Choroid plexus epithelial cell (primary cell): ENCODE measurements at regions not wholly inside any gene's neighbourhood (a gene's known extent, or its start where the extent isn't known, plus 50 kb on each side); places are given as distances from the start of the nearest gene placed in this dataset.
"Not testable (repeated sequence)": the region's sequence is repeated elsewhere in the genome, so short reads cannot be mapped to it uniquely, and the experiment has no call there.

Experiments
- DNase-seq: peaks from one replicate; pipeline ENCODE4 v3.0.0-alpha.2; 2010; ENCODE audit warnings: low read depth
- H3K4me3 ChIP-seq: 2 replicates; pipeline ENCODE4 v1.5.1; 2011; ENCODE audit warnings: low read depth, mild to moderate bottlenecking, control low read depth, low read length, moderate library complexity
- TF ChIP-seq, protein P1 (sequence below): conservative IDR thresholded peaks from 2 replicates; pipeline ENCODE4 v1.5.1; 2011; ENCODE audit warnings: low read depth, mild to moderate bottlenecking, control low read depth, inconsistent platforms, low read length, moderate library complexity

DNA sequence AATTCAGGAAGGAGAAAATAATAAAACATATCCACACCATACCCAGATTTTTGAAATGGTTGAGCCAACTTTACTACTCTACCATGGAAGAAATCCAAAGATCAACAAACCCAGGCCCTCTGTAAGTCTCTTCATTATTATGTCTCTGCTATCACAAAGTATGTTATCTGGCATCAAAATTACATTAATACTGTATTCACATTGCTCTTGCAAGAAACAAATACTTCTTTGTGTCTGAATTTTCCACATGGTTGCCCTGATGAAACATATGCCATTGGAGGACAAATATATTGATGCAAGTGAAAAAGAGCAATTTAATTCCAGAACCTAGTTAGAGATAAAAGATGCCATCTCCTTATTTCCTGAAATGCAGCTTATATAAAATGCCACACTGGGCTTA is 204.0 kb downstream of the FZD1 start:
- no peak overlapping the region for H3K4me3 ChIP-seq
- TF ChIP-seq, protein P1, sequence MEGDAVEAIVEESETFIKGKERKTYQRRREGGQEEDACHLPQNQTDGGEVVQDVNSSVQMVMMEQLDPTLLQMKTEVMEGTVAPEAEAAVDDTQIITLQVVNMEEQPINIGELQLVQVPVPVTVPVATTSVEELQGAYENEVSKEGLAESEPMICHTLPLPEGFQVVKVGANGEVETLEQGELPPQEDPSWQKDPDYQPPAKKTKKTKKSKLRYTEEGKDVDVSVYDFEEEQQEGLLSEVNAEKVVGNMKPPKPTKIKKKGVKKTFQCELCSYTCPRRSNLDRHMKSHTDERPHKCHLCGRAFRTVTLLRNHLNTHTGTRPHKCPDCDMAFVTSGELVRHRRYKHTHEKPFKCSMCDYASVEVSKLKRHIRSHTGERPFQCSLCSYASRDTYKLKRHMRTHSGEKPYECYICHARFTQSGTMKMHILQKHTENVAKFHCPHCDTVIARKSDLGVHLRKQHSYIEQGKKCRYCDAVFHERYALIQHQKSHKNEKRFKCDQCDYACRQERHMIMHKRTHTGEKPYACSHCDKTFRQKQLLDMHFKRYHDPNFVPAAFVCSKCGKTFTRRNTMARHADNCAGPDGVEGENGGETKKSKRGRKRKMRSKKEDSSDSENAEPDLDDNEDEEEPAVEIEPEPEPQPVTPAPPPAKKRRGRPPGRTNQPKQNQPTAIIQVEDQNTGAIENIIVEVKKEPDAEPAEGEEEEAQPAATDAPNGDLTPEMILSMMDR = no peak

DNA sequence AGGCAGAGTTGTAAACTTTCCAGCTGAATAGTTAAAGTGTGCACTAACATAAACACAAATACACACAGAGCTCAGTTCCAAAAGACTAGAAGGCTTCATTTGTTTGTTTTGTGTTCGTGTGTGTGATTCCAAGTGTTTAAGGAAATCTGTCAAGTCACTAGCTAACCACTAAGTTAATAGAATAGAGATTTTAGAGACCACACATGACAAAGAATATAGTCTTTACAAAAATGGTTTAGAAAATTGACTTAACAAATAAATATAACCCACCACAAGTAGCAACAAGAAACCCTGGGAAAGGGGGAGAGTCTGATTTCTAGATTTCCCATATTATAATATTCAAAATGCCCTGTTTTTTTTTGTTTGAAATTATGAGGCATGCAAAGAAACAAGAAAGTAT is 209.4 kb downstream of the FZD1 start:
- no peak overlapping the region for H3K4me3 ChIP-seq
- no peak for DNase-seq
- TF ChIP-seq, protein P1 = no peak

More for the DNA sequence above, 204.0 kb downstream of the FZD1 start:
- no peak for DNase-seq

DNA sequence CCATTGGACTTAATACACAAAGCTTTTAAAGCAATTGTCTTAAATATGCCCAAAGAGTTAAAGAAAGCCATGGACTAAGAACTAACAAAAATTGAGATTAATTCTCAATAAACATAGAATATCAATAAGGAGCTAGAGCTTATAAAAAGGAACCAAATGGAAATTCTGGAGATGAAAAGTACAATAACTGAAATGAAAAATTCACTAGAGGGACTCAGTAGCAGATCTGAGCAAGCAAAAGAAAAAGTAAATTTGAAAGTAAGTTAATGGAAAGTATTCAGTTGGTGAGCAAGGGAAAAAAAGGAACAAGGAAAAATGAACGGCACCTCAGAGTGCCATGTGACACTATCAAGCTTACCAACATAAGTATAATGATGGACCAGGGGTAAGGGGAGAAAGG is 209.8 kb downstream of the FZD1 start:
- TF ChIP-seq, protein P1 = no peak
- DNase-seq = no peak
- H3K4me3 ChIP-seq = no peak overlapping the region

DNA sequence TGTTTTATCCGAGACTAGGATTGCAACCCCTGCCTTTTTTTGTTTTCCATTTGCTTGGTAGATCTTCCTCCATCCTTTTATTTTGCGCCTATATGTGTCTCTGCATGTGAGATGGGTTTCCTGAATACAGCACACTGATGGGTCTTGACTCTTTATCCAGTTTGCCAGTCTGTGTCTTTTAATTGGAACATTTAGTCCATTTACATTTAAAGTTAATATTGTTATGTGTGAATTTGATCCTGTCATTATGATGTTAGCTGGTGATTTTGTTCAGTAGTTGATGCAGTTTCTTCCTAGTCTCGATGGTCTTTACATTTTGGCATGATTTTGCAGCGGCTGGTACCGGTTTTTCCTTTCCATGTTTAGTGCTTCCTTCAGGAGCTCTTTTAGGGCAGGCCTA is 216.2 kb downstream of the FZD1 start:
- not testable (repeated sequence) for H3K4me3 ChIP-seq, DNase-seq

DNA sequence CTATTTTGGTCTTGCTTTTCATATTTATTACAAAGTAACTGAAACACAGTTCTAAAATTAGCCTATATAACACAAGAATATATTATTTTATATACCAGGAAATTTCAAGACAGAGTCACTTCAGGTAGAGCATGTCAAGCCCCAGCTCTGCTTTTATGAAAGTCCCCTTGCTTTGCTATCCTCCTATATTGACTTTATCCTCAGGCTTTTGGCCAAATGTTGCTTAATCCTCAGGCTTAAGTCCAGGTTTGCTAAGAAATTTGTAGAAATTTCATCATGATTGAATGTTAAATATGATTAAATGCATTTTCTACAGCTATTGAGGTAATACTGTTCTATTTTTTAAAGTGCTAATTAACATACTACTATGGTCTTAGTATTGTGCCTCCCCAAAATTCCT is 227.6 kb downstream of the FZD1 start:
- peak; percentile 28 for DNase-seq
- TF ChIP-seq, protein P1 = no peak
- H3K4me3 ChIP-seq = no peak overlapping the region

DNA sequence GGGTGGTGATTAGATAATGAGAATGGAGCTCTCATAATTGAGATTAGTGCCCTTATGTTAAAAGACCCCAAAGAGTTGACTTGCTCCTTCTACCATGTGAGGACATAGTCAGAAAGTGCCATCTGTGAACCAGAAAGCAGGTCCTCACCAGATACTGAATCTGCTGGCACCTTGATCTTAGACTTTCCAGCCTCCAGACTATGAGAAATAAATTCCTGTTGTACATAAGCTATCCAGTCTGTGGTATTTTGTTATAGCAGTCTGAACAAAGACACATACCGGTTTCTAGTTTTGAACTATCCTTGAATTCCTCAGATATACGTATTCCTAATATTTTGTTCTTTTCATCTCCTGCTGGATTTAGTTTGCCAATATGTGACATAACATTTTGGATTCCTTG is 228.1 kb downstream of the FZD1 start:
- H3K4me3 ChIP-seq = no peak overlapping the region
- no peak for DNase-seq
- TF ChIP-seq, protein P1 = no peak

DNA sequence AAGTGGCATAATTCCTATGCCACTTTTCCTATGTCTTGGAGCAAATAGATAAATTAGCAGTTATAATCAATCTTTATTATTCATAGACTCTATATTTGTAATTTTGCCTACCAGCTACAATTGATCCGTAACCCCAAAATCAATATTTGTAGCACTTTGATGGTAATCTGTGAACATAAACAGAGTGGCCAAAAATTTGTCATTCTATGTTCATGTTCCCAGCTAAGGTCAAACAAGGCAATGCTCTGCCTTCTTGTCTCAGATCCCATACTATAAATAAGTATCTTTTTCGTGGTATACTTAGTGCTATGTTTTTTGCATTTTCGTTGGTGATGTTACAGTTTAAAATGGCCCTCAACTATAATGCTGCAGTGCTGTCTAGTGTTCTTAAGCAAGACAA is 228.5 kb downstream of the FZD1 start:
- no peak for DNase-seq
- TF ChIP-seq, protein P1 = no peak
- H3K4me3 ChIP-seq = no peak overlapping the region

DNA sequence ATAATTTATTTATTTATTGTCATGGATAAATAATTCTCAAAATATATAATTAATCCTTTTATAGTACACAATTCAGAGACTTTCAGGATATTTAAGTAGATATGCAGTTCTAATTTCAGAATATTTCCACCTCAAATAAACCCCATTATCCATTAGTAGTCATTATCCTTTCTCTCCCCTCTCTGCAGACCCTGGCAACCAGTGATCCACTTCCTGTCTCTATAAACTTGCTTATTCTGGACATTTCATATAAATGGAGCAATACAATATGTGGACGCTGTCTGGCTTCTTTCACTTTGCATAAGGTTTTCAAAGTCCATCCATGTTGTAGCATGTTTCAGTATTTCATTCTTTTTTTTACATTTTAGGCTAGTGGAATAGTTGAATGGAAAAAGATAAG is 230.2 kb downstream of the FZD1 start:
- TF ChIP-seq, protein P1 = no peak
- DNase-seq = no peak

More for the DNA sequence above, 230.2 kb downstream of the FZD1 start:
- no peak overlapping the region for H3K4me3 ChIP-seq
